ENCODE measurements at regions not wholly inside any gene's neighbourhood (a gene's known extent, or its start where the extent isn't known, plus 50 kb on each side); places are given as distances from the start of the nearest gene placed in this dataset.

- DNase-seq (ENCODE audit: low read depth in 2 of 2), result peak; percentile 30 to 61
Observed at GRCh38 chr16:86664522-86665318, 86.4 kb downstream of the FOXL1 start.

- DNase-seq (ENCODE audit: low read depth in 2 of 2), result no peak
Observed at GRCh38 chr16:86665319-86665675, 86.9 kb downstream of the FOXL1 start.

GRCh38 chr16:86665929-86666328, 87.6 kb downstream of the FOXL1 start:
- DNase-seq (ENCODE audit: low read depth in 2 of 2), result no peak

GRCh38 chr16:86667035-86667434, 88.7 kb downstream of the FOXL1 start:
- DNase-seq (ENCODE audit: low read depth in 2 of 2), result no peak

DNA sequence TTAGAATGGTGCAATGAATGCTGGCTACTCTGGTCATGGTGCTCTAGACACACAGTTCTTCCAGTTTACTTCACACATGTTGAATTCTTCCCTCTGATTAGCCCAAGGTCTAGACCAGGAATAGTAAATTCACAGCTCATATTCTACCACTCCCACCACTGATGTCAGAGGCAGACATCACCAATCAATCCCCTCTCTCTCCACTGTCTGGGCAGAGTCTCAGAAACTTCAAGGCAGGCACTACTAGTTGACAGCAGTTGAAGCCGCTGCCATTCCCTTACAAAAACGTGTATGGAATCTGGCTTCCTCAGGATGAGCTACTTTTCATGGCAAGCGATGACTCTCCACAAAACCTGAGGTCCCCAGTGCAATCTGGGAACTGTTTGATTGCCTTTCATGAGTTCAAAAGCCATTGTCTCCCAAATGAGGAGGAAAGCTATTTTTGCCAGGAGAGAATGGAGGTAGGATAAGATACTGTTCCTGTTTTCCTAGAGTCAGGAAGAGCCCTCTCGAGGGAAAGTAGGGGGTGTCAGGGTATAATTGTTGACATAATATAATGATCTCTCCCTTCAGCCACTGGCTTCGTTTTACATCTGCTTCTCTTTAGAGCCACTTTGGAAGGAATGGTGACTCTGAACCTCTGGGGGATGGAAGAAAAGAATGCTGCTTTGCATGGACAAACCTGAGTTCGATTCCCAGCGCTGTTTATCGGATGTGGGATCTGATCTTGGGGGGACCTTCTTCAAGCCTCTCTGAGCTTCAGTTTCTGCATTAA, 90.0 kb downstream of the FOXL1 start:
- no peak for DNase-seq (ENCODE audit: low read depth in 2 of 2)

DNA sequence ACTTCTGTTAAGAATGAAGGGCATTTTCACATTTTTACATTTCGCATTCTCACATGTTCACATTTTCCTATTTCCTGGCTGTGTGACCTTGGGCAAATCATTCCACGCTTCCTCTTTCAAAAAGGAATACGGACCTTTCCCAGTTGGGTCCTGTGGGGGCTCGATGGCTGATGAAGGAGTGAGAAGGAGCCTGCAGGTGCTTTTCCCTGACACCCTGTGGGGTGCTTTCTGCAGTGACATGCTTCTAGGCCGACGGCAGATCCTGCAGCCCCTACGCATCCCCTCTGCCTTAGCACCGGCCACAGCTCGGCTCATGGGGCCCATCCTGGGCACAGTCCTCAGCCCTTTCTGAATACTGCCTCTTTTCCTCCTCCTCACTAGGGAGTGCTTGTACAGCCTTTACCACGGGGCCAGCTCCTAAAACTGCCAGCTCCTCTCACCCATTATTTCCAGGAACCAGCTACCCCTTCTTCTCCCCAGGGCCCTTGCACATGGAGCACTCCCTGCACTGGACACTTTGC, 91.0 kb downstream of the FOXL1 start:
- no peak for DNase-seq (ENCODE audit: low read depth in 2 of 2)

- no peak for DNase-seq (ENCODE audit: low read depth in 2 of 2)
Observed at GRCh38 chr16:86669937-86670749, 91.8 kb downstream of the FOXL1 start.

DNA sequence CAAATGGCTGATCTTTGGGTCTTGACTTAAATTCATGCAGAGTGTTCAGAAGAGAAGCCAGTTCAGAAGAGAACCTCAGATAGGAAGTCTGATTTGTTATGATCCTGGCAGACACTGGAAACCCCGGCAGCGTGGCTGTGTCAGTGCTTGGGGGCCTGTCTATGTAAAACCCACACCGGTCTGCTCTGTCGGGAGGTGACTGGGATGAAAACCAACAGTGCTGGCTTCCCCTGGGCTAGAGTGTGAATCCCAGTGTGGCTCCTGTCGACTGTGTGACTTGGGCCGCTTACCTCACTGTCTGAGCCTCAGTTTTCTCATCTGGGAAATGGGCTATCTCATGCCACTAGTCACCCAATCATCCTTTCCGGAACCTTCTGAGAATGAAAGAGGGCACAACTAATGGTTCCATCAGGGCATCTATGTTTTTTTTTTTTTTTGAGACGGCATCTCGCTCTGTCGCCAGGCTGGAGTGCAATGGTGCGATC, 92.4 kb downstream of the FOXL1 start:
- no peak for DNase-seq (ENCODE audit: low read depth in 2 of 2)

DNA sequence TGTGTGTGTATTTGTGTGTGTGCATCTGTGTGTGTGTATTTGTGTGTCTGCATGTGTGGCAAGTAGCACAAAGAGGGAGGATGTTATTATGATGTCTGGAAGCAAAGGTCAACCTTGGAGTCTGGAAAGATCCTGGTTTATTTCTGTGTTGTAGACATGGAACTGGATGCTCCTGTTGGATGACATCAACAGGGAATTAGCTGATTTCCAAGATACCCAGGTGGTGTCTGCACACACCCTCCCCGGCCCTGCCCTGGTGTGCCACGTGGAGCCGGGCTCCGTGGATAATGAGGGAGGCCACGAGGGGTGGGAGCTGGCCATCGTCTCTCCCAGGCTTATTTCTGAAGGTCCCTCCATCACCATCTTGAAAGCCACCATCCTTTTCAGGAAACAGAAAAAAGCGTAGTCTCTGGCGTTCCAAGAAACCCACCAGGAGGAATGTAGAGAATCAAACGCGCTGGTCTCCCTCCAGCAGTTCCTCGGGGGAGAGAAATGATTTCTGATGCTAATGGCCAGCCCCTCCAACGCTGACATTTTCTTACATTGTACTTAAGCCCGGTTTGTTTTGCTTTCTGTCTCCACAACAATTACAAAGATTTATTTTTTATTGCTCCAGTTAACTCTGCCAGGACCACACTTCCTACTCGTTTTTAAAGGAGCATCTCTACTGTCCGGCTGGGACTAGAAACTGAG, 93.3 kb downstream of the FOXL1 start:
- no peak for DNase-seq (ENCODE audit: low read depth in 2 of 2)

DNA sequence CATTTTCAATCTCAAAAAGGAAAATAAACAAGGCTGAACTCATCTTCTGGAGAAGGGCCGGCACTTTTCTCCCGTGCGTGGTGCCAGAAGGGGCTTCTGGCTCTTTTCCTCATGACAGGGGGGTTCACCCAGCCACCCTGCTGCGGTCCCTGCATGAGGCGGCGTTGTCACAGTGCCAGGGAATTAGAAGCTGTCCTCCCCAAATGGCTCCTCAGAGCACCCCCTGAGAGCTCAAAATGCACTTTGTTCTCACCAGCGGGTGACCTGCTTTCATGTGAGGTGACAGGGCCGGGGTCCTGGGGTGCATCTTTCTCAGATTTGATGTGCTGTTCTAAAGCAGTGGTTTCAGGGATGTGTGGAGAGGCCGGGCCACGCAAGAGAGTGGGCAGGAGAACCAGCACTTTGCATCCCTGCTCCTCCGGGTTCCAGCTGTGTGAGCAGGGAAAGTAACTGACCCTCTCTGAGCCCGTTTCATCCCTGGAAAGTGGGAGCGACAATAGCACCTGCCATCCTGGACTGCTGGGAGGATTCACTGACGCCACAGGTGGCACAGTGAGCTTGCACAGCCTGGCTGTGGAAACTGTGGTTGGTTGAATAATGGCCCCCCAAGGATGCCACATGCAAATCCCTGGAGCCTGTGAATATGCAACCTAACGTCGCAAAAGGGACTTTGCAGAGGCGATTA, 94.0 kb downstream of the FOXL1 start:
- DNase-seq (ENCODE audit: low read depth in 2 of 2), result no peak

DNA sequence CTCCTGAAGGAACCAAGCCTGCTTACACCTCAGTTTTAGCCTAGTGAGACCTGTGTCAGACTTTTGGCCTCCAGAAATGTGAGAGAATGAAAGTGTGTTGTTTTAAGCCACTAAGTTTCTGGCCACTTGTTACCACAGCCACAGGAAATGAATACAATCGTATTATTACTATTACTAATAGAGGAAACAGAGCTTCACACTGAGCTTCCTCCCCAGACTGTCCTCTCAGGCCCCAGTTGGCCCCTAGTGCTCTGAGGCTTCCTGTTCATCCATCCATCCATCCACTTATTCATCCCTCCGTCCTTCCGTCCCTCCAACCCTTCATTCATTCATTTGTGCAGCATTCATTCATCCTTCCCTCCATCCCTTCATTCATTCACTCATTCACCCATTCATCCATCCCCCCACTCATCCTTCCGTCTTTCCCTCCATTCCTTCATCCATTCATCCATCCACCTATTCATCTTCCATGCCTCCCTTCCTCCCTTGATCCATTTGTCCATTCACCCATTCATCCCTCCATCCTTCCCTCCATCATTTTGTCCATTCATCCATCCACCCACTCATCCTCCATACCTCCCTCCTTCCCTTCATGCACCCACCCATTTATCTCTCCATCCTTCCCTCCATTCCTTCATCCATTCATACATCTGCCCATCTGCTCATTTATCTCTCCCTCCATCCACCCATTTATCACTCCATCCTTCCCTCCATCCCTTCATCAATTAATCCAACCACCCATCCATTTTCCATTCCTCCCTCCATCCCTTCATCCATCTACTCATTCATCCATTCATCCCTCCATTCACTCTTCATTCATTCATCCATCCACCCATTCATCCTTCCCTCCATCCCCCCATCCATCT, 95.0 kb downstream of the FOXL1 start:
- no peak for DNase-seq (ENCODE audit: low read depth in 2 of 2)

- DNase-seq (ENCODE audit: low read depth in 2 of 2), result no peak
Observed at GRCh38 chr16:86673956-86674453, 95.7 kb downstream of the FOXL1 start.

DNA sequence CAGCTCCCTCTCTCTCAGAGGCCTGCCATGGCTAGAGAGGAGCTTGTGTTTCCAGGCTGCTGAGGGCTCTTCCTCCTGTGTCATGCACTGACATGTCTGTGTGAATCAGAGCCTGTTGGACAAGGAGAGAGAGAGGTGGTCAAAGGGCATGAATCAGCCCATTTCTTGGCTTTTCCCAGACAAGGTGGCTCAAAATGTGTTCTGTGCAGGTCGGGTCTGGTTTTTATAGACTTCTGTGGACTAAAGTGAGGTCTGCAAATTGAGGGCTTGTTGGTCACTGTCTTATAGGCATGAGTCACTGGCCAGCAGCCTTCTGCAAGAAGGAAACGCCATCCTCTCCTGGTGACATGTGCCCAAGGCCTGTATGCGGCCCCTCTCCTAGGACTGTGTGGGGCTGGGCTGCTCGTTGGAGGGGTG, 97.9 kb downstream of the FOXL1 start:
- no peak for DNase-seq (ENCODE audit: low read depth in 2 of 2)

GRCh38 chr16:86679490-86679889, 101.1 kb downstream of the FOXL1 start:
- DNase-seq (ENCODE audit: low read depth in 2 of 2), result no peak

- DNase-seq (ENCODE audit: low read depth in 2 of 2), result no peak
Observed at GRCh38 chr16:86680162-86680561, 101.8 kb downstream of the FOXL1 start.

GRCh38 chr16:86680661-86681030, 102.3 kb downstream of the FOXL1 start:
- no peak for DNase-seq (ENCODE audit: low read depth in 2 of 2)

GRCh38 chr16:86681031-86681756, 102.8 kb downstream of the FOXL1 start:
- no peak for DNase-seq (ENCODE audit: low read depth in 2 of 2)

DNA sequence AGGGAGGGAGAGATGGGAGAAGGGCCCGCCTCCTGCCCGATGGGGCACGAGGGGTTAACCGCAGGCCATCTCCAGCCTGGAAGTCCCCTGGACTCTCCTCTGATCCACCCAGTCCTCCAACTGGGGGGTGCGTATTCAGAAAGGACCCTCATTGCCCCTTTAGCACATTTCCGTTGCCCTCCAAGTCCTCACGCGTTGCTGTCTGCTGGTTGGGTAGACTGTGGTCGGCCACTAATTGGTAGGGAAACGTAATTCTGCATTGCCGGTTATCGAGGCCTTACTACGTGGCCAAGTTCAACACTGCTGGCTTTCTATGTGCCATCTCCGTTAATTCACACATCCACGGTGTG, 103.4 kb downstream of the FOXL1 start:
- DNase-seq (ENCODE audit: low read depth in 2 of 2), result no peak

All from stimulated activated CD4-positive, alpha-beta T cell treated with anti-CD3 and anti-CD28 coated beads, Interleukin-4, amount 100 ng/mL, for 48 hours (primary cell).